ENCODE measurements at regions not wholly inside any gene's neighbourhood (a gene's known extent, or its start where the extent isn't known, plus 50 kb on each side); places are given as distances from the start of the nearest gene placed in this dataset.

DNA sequence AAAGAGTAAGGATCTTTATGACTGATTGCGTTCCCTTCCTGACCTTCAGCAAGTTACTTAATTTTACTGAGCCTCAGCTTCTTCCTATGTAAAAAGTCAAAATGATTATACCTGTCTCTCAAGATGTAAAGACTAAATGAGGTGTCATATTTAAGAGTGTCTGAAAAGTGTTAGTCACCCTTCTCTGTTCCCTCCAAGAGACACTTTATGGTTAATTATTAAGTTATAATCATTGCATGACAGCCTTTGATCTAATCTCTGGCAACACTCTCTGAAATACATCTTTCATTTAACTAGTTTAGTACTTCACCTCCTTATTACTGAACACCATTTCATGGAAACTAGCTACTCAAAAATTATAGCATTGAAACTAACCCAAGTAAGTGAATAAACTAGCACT is 54.8 kb downstream of the BMAL2 start:
- Histone ChIP-seq H3K9me3 (no peaks in the 10 kb centered on the region), H3K27me3 (ENCODE audit: insufficient read depth) (no peaks in the 10 kb centered on the region), H3K36me3 (replicated peaks in 1 of 2; ENCODE audit: control insufficient read depth in 1 of 2, insufficient read depth in 2 of 2, low read length in 1 of 2) (peaks cover 4 to 15% of the 10 kb centered on the region in 2 experiments), H3K4me2 (no peak overlapping the region), H3K79me2 (ENCODE audit: insufficient read depth) (no peaks in the 10 kb centered on the region), H4K20me1 (ENCODE audit: insufficient read depth) (no peaks in the 10 kb centered on the region), H3K27ac (ENCODE audit: low read depth in 2 of 2, low read length in 1 of 2) (no peak overlapping the region), H3K9me2 (no peaks in the 10 kb centered on the region), H3K4me1 (ENCODE audit: control insufficient read depth in 1 of 2, insufficient read depth in 2 of 2, low read depth in 1 of 2, low read length in 1 of 2) (peaks cover 0 to 6% of the 10 kb centered on the region in 2 experiments; a peak in 2 of 4 replicates), H2AFZ (ENCODE audit: low read depth) (no peak overlapping the region), H3F3A (replicated peaks; ENCODE audit: insufficient read depth) (no peaks in the 10 kb centered on the region), H3K4me3 (ENCODE audit: low read depth in 2 of 2, low read length in 1 of 2) (no peak overlapping the region), H3K9ac (no peak overlapping the region)
- TF ChIP-seq MXI1 (IDR thresholded peaks at IDR 0.05; ENCODE audit: low read depth, low read length) (no peak), TAF1 (IDR thresholded peaks at IDR 0.05; ENCODE audit: borderline replicate concordance, low read depth, low read length) (no peak), FOXJ3 (CRISPR knock-in tag; IDR thresholded peaks at IDR 0.05) (no peak), FOXM1 (IDR thresholded peaks at IDR 0.05; ENCODE audit: low read depth) (no peak), JUND (IDR thresholded peaks at IDR 0.05) (no peak), MEF2A (IDR thresholded peaks at IDR 0.05; ENCODE audit: borderline replicate concordance, low read depth) (no peak), SMC3 (IDR thresholded peaks at IDR 0.05; ENCODE audit: low read depth, low read length) (no peak), RCOR1 (IDR thresholded peaks at IDR 0.05; ENCODE audit: low read length) (no peak)
- TF ChIP-seq, protein P1, sequence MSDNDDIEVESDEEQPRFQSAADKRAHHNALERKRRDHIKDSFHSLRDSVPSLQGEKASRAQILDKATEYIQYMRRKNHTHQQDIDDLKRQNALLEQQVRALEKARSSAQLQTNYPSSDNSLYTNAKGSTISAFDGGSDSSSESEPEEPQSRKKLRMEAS (IDR thresholded peaks at IDR 0.05; ENCODE audit: low read depth) = no peak
- TF ChIP-seq, protein P2, sequence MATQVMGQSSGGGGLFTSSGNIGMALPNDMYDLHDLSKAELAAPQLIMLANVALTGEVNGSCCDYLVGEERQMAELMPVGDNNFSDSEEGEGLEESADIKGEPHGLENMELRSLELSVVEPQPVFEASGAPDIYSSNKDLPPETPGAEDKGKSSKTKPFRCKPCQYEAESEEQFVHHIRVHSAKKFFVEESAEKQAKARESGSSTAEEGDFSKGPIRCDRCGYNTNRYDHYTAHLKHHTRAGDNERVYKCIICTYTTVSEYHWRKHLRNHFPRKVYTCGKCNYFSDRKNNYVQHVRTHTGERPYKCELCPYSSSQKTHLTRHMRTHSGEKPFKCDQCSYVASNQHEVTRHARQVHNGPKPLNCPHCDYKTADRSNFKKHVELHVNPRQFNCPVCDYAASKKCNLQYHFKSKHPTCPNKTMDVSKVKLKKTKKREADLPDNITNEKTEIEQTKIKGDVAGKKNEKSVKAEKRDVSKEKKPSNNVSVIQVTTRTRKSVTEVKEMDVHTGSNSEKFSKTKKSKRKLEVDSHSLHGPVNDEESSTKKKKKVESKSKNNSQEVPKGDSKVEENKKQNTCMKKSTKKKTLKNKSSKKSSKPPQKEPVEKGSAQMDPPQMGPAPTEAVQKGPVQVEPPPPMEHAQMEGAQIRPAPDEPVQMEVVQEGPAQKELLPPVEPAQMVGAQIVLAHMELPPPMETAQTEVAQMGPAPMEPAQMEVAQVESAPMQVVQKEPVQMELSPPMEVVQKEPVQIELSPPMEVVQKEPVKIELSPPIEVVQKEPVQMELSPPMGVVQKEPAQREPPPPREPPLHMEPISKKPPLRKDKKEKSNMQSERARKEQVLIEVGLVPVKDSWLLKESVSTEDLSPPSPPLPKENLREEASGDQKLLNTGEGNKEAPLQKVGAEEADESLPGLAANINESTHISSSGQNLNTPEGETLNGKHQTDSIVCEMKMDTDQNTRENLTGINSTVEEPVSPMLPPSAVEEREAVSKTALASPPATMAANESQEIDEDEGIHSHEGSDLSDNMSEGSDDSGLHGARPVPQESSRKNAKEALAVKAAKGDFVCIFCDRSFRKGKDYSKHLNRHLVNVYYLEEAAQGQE (IDR thresholded peaks at IDR 0.05; ENCODE audit: low read depth, low read length) = no peak
- ChIA-PET POLR2A (no interaction called here), CTCF (no interaction called here)
- WGBS (ENCODE audit: low lambda C conversion rate) = 96% methylated on average over 1 of the region's 1 CpG
- no peak for DNase-seq

DNA sequence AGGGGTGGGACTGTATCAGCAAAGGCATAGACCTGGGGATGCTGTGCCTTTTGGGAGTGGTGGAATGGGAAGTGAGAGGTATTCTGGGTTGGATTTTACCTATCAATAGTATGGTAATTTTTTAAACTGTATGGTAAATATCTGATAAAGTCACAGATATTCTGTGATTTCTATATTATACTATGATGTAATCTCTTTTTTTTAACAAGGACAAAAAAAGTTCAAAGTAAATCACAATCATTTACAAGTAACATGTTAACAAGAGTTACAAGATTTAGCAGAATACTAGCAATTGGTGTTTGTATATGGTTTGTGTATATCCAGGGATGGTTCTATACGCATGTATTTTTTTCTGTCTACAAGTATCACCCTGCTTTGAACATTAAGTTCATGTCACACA is 56.0 kb downstream of the BMAL2 start:
- no peaks in the 10 kb centered on the region for H3K9me2 ChIP-seq
- WGBS (ENCODE audit: low lambda C conversion rate) = 97% methylated on average over 1 of the region's 1 CpG
- DNase-seq = no peak
- H3K4me2 ChIP-seq = no peak overlapping the region
- no peak overlapping the region for H3K4me3 ChIP-seq (ENCODE audit: low read depth in 2 of 2, low read length in 1 of 2)
- H4K20me1 ChIP-seq (ENCODE audit: insufficient read depth) = no peaks in the 10 kb centered on the region
- POLR2A ChIA-PET = no interaction called here
- no peaks in the 10 kb centered on the region for H3K9me3 ChIP-seq
- H3K36me3 ChIP-seq (replicated peaks in 1 of 2; ENCODE audit: control insufficient read depth in 1 of 2, insufficient read depth in 2 of 2, low read length in 1 of 2) = peaks cover 4 to 15% of the 10 kb centered on the region in 2 experiments
- H3K9ac ChIP-seq = no peak overlapping the region
- CTCF ChIA-PET = interaction anchor here (1.7 kb wide), 1 partner anchor 10 kb away, joined by 6 read pairs; no protein-coding TSS in a partner anchor
- no peaks in the 10 kb centered on the region for H3K27me3 ChIP-seq (ENCODE audit: insufficient read depth)
- no peaks in the 10 kb centered on the region for H3F3A ChIP-seq (replicated peaks; ENCODE audit: insufficient read depth)
- no peaks in the 10 kb centered on the region for H3K79me2 ChIP-seq (ENCODE audit: insufficient read depth)
- no peak overlapping the region for H2AFZ ChIP-seq (ENCODE audit: low read depth)
- no peak overlapping the region for H3K27ac ChIP-seq (ENCODE audit: low read depth in 2 of 2, low read length in 1 of 2)
- TF ChIP-seq EZH2phosphoT487 (IDR thresholded peaks at IDR 0.05; ENCODE audit: borderline replicate concordance, low read depth) (no peak), MEF2A (IDR thresholded peaks at IDR 0.05; ENCODE audit: borderline replicate concordance, low read depth) (no peak), TCF12 (IDR thresholded peaks at IDR 0.05) (no peak), JUND (IDR thresholded peaks at IDR 0.05) (no peak), NRF1 (IDR thresholded peaks at IDR 0.05; ENCODE audit: low read depth, low read length) (no peak)
- TF ChIP-seq, protein P3, sequence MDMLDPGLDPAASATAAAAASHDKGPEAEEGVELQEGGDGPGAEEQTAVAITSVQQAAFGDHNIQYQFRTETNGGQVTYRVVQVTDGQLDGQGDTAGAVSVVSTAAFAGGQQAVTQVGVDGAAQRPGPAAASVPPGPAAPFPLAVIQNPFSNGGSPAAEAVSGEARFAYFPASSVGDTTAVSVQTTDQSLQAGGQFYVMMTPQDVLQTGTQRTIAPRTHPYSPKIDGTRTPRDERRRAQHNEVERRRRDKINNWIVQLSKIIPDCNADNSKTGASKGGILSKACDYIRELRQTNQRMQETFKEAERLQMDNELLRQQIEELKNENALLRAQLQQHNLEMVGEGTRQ (IDR thresholded peaks at IDR 0.05; ENCODE audit: borderline replicate concordance, low read depth, low read length) = no peak
- H3K4me1 ChIP-seq (ENCODE audit: control insufficient read depth in 1 of 2, insufficient read depth in 2 of 2, low read depth in 1 of 2, low read length in 1 of 2) = no peaks in the 10 kb centered on the region; a peak in 1 of 4 replicates

Data from SK-N-SH (cell line).